Stimulated activated CD8-positive, alpha-beta memory T cell treated with anti-CD3 and anti-CD28 coated beads, Interleukin-15, amount 100 ng/mL, for 24 hours (primary cell): ENCODE measurements at regions not wholly inside any gene's neighbourhood (a gene's known extent, or its start where the extent isn't known, plus 50 kb on each side); places are given as distances from the start of the nearest gene placed in this dataset.

ENCODE experiments used
- DNase-seq: peaks from one replicate; pipeline ENCODE4 v3.0.0-alpha.2; 2020; ENCODE audit warnings: low read depth

DNA sequence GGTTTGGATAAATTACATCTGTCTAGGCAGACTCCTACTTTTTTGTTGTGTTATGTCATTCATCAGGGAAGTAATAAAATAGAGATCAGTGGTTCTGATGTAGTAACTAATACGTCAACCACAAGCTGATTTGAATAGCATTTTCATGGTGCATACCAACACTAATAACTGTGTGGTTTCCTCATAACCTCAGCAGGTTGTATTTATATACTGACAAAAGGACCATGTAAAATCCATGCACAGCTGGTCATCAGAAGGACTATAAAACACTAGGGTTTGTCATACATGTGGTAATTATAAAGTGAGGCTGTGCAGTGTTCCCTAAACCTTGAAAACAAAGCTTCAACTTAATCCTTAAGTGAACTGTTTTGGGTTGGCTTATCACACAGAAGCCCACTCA is 216.8 kb upstream of the RBMS3 start:
- DNase-seq: no peak

- DNase-seq: no peak
These were observed 215.6 kb upstream of the RBMS3 start for GRCh38 chr3:29065211-29065785.

DNA sequence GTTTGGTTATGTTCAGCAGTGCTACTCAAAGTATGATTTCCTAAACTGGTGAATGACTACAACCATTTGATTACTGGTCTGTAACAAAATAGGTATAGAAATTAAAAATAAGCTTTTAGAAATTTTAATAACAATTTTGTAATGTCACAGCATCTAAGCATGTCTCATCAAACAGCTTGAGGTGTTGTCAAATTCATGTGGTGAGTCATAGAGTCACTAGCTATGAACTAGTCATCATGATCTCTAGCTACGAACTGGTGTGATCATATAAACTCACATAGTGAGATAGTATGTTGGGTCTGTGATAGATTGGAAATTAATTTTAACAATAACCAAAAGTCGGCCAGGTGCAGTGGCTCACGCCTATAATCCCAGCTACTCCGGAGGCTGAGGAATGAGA is 213.9 kb upstream of the RBMS3 start:
- no peak for DNase-seq

GRCh38 chr3:29070959-29071634 is 209.8 kb upstream of the RBMS3 start:
- no peak for DNase-seq

GRCh38 chr3:29072611-29073010 is 208.3 kb upstream of the RBMS3 start:
- no peak for DNase-seq

DNA sequence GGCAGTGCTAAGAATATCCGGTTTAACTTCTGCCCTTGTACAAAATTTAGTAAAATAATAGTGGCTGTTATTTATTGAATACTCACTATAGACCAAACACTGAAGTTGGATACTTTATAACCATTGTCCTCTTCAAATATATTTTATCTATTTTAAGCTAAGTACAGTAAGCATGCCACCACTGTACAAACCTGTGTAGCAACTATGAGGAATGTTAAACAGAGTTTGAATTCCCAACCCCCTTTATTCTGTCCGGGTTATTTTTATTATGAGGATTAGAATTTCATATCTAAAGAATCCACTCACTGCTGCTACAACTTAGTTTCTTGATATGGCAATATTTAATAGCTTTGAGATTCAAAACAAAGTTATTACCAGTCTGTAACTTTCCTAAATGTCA is 203.5 kb upstream of the RBMS3 start:
- no peak for DNase-seq

DNA sequence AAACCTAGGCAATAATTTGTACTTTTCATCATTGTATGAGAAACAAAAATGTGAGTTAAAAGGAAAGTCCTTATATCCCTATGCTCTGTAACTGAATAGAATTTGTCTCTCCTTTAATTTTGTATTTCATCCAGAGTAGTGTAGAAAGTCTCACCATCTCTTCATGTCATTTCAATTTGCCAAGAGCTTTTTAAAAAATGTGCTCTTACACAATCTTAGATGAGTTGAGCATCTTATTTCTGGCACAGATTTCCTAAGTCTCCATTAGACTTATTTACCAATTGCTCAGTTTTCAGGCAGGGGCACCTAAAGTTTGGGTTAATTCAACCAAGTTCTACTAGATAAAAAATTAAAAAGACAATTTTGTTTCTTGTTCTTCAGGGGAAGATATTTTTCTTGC is 201.5 kb upstream of the RBMS3 start:
- DNase-seq: no peak

GRCh38 chr3:29080967-29081366 is 199.9 kb upstream of the RBMS3 start:
- DNase-seq: no peak

DNA sequence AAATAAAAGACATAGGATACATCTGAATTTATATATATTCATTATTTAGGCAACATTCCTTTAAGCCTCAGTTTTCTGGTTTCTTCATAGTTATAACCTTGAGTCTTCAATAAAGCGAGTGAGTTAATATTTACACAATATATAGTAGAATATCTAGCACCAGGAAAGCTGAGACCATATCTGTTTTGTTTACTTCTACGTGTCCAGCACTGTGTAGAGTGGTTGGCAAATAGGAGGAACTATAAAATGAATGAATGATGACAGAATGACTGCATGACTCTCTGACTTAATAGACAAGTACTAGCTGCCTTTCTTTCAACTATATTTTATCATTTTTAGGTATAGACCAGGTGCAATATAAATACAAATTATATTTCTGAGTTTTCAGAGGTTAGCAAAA is 197.8 kb upstream of the RBMS3 start:
- no peak for DNase-seq

DNA sequence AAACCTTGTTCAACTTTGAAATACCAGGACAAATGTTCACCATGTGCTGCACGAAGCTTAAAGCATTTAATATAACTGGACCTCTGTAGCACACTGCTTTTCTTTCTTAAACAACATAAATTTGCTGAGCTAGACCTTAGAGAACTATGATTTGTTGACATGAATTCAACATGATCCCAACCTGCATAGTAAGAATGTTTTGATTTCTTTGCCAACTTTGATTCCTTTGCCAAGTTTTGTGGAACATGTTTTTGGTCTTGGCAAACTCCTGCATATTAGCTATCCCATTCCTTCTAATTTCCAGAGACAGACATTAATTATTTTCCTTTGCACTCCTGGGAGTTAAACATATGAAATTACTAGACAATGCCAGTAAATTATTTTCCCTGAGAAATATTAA is 197.2 kb upstream of the RBMS3 start:
- DNase-seq: no peak

DNA sequence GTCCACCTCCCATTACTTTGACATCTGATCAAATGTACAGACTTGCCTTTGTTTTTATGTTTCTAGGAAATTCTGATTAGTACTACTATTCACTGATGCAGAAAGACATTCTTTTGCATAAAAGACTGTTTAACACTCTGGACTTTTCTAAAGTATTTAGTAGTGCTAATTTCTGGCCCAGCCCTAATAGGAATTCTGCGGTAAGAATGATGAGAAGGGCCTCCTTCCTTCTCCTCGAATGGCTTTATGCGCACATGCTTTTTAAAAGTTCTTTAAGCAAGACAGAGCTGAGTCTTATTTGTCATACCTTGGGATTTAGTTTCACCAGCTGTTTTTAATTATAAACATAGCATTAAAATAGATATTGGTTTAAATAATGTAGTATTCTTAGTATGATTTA is 192.3 kb upstream of the RBMS3 start:
- DNase-seq: no peak

DNA sequence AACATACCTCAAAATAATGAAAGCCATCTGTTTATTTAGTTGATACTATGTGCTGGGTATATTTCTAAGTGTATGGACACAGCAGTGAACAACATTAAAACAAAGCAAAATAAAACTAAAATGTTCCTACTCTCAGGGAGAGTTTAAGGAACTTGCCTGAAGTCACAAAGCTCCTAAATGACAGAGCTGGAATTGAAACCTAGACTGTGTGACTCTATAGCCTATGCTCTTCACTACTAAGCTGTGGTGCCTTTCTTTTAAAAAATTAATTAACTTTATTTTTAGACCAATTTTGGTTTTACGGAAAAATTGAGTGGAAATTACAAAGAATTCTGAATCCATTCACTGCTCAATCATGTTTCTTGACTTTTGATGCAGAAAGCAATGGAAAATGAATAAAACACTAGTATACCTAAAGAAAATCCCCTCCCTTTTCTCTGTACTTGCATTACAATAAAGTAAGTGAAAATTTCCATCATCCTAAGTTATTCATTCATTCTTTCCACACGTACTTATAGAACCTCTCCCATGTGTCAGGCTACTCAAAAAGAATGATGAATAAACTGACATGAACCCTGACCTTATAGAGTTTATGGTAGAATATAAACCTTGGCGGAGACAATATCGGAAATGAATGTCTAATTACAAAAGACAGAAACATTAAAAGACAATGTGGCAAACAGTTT is 189.8 kb upstream of the RBMS3 start:
- no peak for DNase-seq

DNA sequence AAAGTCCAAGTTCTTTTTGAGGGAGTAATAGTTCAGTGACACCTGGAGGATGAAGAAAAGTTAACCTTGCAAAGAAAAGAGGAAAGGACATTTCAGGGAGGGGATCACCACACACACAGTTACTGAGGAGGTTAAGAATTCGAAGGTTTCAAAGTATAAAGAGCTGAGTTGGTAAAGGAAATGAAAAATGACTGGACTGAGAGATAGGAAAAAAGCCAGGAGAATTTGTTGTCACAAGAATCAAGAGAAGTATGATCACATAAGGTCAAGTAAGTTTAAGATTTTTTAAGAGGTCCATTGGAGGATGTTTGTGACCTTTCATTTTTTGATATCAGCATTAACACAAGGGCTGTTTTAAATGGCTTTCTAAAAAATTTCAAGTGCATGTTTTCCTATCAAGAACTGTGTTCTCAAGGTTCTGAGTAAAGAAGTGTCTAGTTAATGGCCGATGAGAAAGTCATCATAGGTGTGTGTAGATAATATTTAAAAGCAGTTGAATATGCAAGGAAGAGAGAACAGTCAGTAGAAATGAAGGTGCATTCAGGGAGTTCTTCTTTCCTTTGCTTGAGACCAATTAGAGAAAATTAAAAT is 189.2 kb upstream of the RBMS3 start:
- no peak for DNase-seq

DNA sequence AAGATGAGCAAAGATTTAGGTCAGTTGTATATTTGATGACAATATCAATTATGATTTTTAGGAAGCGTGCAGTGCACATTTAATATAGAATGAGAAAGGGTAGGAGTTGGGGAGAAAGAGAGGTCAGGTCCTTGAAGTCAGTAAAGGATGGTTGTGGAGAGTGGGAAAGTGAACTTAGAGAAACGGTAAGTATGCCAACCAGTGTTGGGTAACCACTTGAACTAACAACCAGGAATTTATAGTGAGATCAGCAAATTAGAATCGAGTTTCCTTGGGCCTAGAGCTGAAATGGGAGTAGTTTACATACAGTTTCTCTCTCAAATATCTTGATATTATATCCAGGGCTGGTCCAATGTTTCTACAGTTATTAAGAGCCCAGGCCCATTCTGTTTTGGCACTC is 188.5 kb upstream of the RBMS3 start:
- DNase-seq: no peak

- DNase-seq: no peak
These were observed 181.6 kb upstream of the RBMS3 start for GRCh38 chr3:29099296-29099695.

DNA sequence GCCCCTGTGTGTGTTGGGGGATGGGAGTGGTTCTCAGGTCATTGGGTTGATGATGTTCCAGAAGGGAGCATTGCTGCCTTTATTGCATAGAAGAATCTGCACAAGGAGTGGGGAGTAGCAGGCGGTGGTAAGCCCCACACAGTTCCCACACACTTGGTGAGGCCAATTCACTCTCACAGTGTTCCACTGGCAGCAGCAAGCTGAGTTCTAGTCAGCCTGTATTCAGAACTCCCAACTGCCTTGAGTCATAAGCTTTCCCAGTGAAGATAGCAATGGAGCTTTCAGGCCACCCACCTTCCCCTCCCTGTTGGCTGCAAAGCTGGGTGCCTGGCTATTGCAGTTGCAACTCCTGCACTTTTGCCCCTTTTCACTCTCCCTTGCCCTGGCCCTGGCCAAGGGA is 181.1 kb upstream of the RBMS3 start:
- DNase-seq: no peak

DNA sequence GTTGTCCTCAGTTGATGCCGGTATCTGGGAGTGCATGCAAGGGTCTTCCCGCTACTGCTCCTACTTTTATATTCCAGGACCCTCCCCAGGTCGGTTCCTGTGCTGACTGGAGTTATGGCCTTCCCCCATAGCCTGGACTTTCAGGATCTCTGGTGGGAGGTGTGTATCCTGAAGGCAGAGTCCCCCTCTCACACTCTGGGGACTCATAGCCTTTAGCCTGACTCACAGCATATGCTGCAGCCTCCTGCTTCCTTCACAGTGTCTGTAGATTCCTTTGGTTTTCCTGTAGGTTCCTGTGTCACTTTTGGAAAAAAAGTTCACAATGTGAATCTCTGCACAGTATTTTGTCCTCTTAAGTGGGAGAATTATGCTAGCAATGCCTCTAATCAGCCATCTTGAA is 180.6 kb upstream of the RBMS3 start:
- no peak for DNase-seq

DNA sequence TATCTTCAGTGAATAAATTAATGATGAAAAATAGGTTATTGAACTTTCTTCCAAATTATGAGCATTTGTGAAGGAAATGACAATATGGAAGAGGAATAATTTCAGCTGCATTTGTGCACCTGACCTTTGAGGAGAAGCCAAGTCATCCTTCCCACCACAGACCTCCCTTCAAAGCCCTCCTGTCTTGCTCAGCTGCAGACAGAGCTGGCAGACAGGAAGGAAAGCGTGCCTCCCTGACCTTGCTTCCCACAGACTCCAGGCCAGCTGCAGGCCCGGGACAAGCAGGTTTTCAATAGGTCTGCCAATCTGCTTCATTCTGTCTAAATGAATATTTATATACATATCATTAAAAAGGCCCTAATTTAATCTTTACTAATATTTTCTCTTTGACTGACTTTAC is 152.9 kb upstream of the RBMS3 start:
- no peak for DNase-seq

- no peak for DNase-seq
These were observed 143.3 kb upstream of the RBMS3 start for GRCh38 chr3:29137601-29138000.

- no peak for DNase-seq
These were observed 142.7 kb upstream of the RBMS3 start for GRCh38 chr3:29138171-29138570.

DNA sequence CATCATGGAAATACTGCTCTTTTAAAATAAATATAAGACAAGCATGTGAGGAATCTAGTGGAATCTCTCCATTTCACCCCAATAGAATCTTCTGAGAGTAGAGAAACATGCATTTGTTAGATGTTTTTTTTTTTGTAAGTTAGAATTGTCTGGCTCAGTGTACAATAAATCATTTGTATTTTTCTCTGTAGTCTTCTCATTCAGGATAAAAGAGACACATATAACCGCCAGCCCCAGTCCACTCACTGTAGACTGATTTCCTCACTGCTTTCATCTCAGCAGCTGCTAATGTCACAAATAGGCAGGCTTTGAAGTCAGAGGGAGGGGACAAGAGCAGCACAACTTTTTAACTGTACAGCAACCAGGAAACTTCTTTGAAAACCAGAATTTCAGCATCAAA is 140.2 kb upstream of the RBMS3 start:
- DNase-seq: no peak

GRCh38 chr3:29141197-29141917 is 139.5 kb upstream of the RBMS3 start:
- no peak for DNase-seq

DNA sequence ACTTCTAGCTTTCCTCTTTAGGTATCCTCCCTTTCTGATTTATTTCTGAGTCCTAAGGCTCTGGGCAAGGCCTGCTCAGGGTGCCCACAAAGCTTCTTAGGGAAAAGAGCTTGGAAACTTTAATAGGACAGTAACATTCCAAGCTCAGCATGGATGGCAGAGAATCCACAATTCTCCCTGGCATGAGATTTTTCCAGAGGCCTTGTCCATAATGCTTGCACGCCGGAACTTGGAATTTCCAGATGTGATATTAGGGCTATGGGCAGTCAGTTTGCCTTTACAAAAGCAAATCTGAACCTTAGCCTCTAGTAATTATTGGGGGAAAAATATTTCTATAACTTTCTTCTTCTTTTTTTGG is 139.0 kb upstream of the RBMS3 start:
- no peak for DNase-seq
